ENCODE measurements at regions not wholly inside any gene's neighbourhood (a gene's known extent, or its start where the extent isn't known, plus 50 kb on each side); places are given as distances from the start of the nearest gene placed in this dataset.

DNA sequence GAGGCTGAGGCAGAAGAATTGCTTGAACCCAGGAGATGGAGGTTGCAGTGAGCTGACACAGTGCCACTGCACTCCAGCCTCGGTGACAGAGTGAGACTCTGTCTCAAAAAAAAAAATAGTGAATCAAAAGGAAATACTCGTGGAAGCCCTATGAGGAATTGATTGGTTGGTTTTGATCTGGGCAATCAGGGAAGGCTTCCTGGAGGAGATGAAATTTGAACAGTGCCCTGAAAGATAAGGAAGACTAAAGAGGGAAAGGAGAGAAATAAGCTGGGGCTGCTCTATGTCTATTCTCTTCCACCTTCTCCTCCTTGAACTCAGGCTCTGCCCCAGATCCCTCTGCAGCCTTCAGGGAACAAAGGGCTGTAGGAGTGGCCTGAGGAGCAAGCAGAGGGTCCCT lies 54.1 kb downstream of the IRF2BPL start:
- ATAC-seq (replicated peaks; ENCODE audit: extremely low read depth, poor library complexity, severe bottlenecking) (no peak), DNase-seq (ENCODE audit: low spot score in 2 of 2) (no peak)
- H3K27ac Mint-ChIP-seq (ENCODE audit: low read depth) = no peak overlapping the region
- no peaks in the 10 kb centered on the region for H3K36me3 Mint-ChIP-seq (ENCODE audit: insufficient read depth)
- H3K9me3 Mint-ChIP-seq = no peaks in the 10 kb centered on the region
- H3K27me3 Mint-ChIP-seq = no peaks in the 10 kb centered on the region
- peaks cover 13% of the 10 kb centered on the region for H3K4me1 Mint-ChIP-seq
- no peak overlapping the region for H3K4me3 Mint-ChIP-seq

DNA sequence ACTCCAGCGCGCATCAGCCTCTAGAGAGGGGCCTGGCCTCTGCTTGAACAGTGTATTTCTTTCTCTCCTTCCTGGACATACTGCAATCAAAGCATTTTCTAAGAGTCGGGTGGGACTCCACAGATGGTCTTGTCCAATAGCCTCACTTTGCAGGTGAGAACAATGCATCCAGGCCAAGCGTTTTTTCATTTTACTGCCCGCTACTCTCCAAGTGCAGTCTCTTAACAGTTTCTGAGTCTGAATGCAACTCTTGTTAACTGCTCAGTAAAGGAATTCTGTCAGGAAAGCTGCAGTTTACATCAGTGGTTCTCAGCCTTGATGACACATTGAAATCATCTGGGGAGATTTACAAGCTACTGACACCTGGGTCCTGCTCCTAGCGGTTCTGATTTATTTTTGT lies 57.0 kb downstream of the IRF2BPL start:
- no peak overlapping the region for H3K27ac Mint-ChIP-seq (ENCODE audit: low read depth)
- peaks cover 5% of the 10 kb centered on the region for H3K4me1 Mint-ChIP-seq
- H3K9me3 Mint-ChIP-seq = no peaks in the 10 kb centered on the region
- H3K4me3 Mint-ChIP-seq = no peak overlapping the region
- ATAC-seq (replicated peaks; ENCODE audit: extremely low read depth, poor library complexity, severe bottlenecking) (no peak), DNase-seq (ENCODE audit: low spot score in 2 of 2) (no peak)
- H3K36me3 Mint-ChIP-seq (ENCODE audit: insufficient read depth) = no peaks in the 10 kb centered on the region
- no peaks in the 10 kb centered on the region for H3K27me3 Mint-ChIP-seq

DNA sequence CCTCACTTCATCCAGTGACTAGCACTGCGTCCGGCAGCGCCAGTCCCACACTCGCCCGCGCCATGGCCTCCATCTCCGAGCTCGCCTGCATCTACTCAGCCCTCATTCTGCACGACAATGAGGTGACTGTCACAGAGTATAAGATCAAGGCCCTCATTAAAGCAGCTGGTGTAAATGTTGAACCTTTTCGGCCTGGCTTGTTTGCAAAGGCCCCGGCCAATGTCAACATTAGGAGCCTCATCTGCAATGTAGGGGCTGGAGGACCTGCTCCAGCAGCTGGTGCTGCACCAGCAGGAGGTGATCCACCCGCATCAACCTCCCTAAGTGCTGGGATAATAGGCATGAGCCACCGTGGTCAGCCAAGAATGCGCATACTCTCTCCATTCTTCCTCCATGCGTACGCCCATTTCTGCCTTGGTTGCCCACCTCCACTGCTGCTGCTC lies 59.9 kb downstream of the IRF2BPL start:
- Mint-ChIP-seq H3K27me3 (no peaks in the 10 kb centered on the region), H3K4me3 (no peak overlapping the region), H3K9me3 (no peaks in the 10 kb centered on the region), H3K36me3 (ENCODE audit: insufficient read depth) (no peaks in the 10 kb centered on the region), H3K27ac (ENCODE audit: low read depth) (no peak overlapping the region), H3K4me1 (peaks cover 20% of the 10 kb centered on the region)
- no peak for DNase-seq (ENCODE audit: low spot score in 2 of 2)
- ATAC-seq (replicated peaks; ENCODE audit: extremely low read depth, poor library complexity, severe bottlenecking) = no peak

DNA sequence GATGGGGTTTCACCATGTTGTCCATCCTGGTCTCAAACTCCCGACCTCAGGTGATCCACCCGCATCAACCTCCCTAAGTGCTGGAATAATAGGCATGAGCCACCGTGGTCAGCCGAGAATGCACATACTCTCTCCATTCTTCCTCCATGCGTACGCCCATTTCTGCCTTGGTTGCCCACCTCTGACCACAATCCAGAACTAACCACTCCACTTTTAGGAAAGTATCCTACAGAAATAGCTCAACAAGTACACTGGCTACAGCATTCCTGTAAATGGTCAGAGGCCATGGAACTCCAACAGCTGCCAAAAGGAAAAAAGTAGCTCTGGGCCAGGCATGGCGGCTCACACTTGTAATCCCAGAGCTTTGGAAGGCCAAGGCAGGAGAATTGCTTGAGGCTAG lies 60.7 kb downstream of the IRF2BPL start:
- H3K9me3 Mint-ChIP-seq = no peaks in the 10 kb centered on the region
- H3K4me1 Mint-ChIP-seq = peaks cover 29% of the 10 kb centered on the region
- ATAC-seq (replicated peaks; ENCODE audit: extremely low read depth, poor library complexity, severe bottlenecking) (no peak), DNase-seq (ENCODE audit: low spot score in 2 of 2) (no peak)
- H3K27ac Mint-ChIP-seq (ENCODE audit: low read depth) = no peak overlapping the region
- H3K4me3 Mint-ChIP-seq = no peak overlapping the region
- H3K27me3 Mint-ChIP-seq = no peaks in the 10 kb centered on the region
- no peaks in the 10 kb centered on the region for H3K36me3 Mint-ChIP-seq (ENCODE audit: insufficient read depth)

DNA sequence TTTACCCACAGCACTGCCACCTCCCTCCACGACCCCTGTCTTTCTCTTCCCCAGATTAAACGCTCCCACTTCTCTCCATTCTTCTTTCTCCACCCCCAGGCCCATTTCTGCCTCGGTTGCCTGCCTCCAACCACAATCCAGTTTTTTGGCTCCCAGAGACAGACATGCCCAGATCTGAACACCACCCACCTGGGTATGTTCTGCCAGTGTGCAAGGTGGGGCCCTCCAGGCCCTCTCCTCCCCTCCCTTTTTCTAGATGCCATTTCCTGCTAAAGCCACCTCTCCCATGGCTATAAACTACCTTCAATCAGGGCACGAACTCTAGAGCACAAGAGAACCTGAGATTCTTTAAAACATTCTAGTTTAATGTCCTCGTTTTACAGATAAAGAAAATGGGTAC lies 63.3 kb downstream of the IRF2BPL start:
- peak overlapping the region; percentile 36 for H3K4me3 Mint-ChIP-seq
- no peak for ATAC-seq (replicated peaks; ENCODE audit: extremely low read depth, poor library complexity, severe bottlenecking)
- peaks cover 8% of the 10 kb centered on the region for H3K36me3 Mint-ChIP-seq (ENCODE audit: insufficient read depth)
- H3K9me3 Mint-ChIP-seq = no peaks in the 10 kb centered on the region
- peaks cover 50% of the 10 kb centered on the region for H3K4me1 Mint-ChIP-seq
- no peaks in the 10 kb centered on the region for H3K27me3 Mint-ChIP-seq
- no peak for DNase-seq (ENCODE audit: low spot score in 2 of 2)
- peak overlapping the region; percentile 87 for H3K27ac Mint-ChIP-seq (ENCODE audit: low read depth)

DNA sequence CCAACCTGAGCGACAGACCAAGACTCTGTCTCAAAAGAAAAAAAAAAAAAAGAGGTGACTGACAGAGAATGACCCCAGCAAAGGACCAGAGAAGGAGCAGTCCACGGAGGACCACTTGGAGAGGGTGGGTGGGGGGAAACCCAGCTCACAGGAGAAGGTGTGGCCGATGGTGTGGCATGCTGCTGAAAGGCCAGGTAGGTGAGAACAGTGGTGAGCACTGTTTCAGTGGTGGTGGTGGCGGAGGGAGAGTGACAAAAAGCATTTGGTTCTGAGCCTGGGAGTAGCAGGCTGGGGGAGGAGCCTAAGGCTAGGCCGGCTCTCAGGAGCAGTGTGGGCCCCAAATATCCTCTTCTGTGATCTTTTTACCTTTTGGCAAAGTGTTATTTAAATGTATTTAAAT lies 63.8 kb downstream of the IRF2BPL start:
- no peak overlapping the region for H3K4me3 Mint-ChIP-seq
- peak overlapping the region; percentile 98 for H3K27ac Mint-ChIP-seq (ENCODE audit: low read depth)

DNA sequence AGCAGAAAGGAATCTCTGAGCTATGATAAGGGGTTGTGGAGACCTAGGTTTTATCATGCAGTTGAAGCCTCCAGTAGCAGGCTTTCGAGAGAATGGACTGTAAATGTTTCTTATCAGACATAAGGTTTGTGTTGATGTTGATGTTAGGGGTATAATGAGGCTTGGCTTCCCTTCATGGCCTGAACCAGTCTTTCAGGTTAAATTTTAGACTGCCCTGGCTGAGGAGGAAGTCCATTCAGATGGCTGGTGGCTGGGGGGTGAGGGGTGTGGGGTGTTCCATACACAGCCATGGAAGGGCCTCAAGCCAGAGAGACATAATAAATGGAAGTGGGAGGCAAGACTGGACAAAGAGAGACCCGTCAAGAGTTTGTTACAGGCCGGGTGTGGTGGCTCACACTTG lies 65.1 kb downstream of the IRF2BPL start:
- peak overlapping the region; percentile 71 for H3K4me3 Mint-ChIP-seq
- no peaks in the 10 kb centered on the region for H3K9me3 Mint-ChIP-seq
- no peak for DNase-seq (ENCODE audit: low spot score in 2 of 2)
- H3K27me3 Mint-ChIP-seq = no peaks in the 10 kb centered on the region
- no peak for ATAC-seq (replicated peaks; ENCODE audit: extremely low read depth, poor library complexity, severe bottlenecking)
- H3K27ac Mint-ChIP-seq (ENCODE audit: low read depth) = peak overlapping the region; percentile 98
- H3K36me3 Mint-ChIP-seq (ENCODE audit: insufficient read depth) = peaks cover 12% of the 10 kb centered on the region
- peaks cover 64% of the 10 kb centered on the region for H3K4me1 Mint-ChIP-seq

More for the DNA sequence above, 63.8 kb downstream of the IRF2BPL start:
- DNase-seq (ENCODE audit: low spot score in 2 of 2) (no peak), ATAC-seq (replicated peaks; ENCODE audit: extremely low read depth, poor library complexity, severe bottlenecking) (no peak)
- Mint-ChIP-seq H3K27me3 (no peaks in the 10 kb centered on the region), H3K36me3 (ENCODE audit: insufficient read depth) (peaks cover 12% of the 10 kb centered on the region), H3K9me3 (no peaks in the 10 kb centered on the region), H3K4me1 (peaks cover 54% of the 10 kb centered on the region)

DNA sequence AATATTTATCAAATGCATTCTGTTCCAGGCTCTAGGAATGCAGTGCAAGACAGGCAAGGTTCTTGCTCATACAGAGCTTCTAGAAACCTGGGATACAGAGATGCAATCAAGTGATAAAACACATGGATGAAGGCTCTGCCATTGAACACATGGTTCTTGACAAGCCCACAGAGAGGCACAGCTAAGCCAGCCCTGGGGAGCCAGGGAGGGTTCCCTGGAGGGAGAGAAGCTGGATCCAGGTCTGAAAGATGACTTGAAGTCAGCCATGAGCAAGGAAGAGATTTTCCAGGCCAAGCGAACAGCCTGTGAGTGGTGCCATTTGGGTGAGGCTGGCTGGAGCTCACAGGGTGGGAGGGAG lies 66.2 kb downstream of the IRF2BPL start:
- no peak for ATAC-seq (replicated peaks; ENCODE audit: extremely low read depth, poor library complexity, severe bottlenecking)

DNA sequence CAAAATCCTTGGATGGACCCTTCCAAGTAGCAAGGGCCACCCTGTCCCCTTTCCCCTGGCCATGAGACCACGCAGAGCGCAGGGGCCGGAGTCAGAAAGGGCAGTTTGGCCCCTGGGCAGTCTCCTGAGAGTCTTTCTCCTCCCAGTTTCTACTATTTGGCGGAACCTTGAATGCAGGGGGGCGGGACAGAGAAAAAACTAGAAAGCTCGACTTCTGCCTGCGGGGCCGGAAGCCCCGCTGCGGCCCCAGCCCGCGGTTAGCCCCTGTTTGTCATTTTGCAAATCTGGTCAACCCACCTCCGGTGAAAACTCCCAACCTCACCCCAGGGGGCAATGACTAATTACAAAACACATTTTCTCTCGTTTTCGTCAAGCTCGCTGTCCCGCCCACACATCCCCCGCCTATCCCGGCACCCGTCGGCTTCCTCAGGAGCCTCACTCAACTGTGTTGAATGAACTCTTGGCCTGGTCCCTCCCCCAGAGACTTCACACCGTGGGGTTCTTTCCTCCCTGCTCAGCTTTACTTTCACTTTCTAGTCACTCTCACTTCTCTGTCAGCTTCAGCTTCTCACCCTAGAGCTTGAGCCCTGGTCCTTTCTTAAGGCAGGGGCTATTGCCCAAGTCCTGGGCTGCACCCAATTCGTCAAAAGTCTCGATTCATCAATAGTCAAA lies 66.7 kb downstream of the IRF2BPL start:
- peak overlapping the region; percentile 71 for H3K4me3 Mint-ChIP-seq
- ATAC-seq (replicated peaks; ENCODE audit: extremely low read depth, poor library complexity, severe bottlenecking) (peak; percentile 97), DNase-seq (ENCODE audit: low spot score in 2 of 2) (peak; percentile 84 to 98)
- H3K27me3 Mint-ChIP-seq = no peaks in the 10 kb centered on the region
- no peaks in the 10 kb centered on the region for H3K9me3 Mint-ChIP-seq
- H3K27ac Mint-ChIP-seq (ENCODE audit: low read depth) = peak overlapping the region; percentile 98
- peaks cover 80% of the 10 kb centered on the region for H3K4me1 Mint-ChIP-seq
- peaks cover 12% of the 10 kb centered on the region for H3K36me3 Mint-ChIP-seq (ENCODE audit: insufficient read depth)

More for the DNA sequence above, 66.2 kb downstream of the IRF2BPL start:
- H3K27ac Mint-ChIP-seq (ENCODE audit: low read depth) = peak overlapping the region; percentile 98
- no peaks in the 10 kb centered on the region for H3K9me3 Mint-ChIP-seq
- peak overlapping the region; percentile 71 for H3K4me3 Mint-ChIP-seq
- H3K27me3 Mint-ChIP-seq = no peaks in the 10 kb centered on the region
- DNase-seq (ENCODE audit: low spot score in 2 of 2) = no peak
- H3K36me3 Mint-ChIP-seq (ENCODE audit: insufficient read depth) = peaks cover 12% of the 10 kb centered on the region
- H3K4me1 Mint-ChIP-seq = peaks cover 75% of the 10 kb centered on the region

DNA sequence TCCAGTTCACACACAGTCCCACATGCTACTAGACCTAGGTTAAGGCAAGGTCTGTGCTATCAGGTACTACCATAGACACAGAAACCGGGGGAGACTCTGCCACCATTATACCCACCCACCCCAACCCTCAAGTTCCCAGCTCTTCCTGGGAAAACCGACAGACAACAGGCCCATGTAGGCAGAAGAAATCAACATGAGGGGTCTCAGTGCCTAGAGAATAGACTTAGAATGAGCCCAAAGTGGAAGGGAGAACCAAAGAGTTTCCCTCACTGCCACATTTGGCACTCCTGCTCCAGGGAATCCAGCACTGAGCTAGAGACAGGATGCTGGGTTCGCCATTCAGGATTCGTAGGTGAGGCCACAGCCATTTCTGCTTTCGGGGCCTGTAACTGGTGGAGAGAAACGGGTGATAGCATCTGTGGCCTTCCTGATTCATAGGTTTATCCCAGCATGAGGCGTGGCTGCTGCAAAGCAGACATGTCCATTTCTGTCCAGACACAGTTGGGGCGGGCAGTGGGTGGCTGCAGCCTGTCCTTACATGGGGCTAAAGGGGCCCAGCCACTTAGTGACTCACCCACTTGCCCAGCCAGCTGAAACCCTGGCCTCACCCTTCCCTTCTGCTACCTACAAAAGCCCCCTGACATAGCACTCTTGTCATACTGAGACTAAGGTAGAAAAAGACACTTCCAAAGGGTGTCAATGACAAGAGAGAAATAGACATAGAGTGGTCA lies 69.4 kb downstream of the IRF2BPL start:
- Mint-ChIP-seq H3K36me3 (ENCODE audit: insufficient read depth) (peaks cover 22% of the 10 kb centered on the region), H3K27ac (ENCODE audit: low read depth) (peak overlapping the region; percentile 98), H3K4me3 (no peak overlapping the region), H3K9me3 (no peaks in the 10 kb centered on the region), H3K27me3 (no peaks in the 10 kb centered on the region), H3K4me1 (peaks cover 79% of the 10 kb centered on the region)
- no peak for ATAC-seq (replicated peaks; ENCODE audit: extremely low read depth, poor library complexity, severe bottlenecking)
- DNase-seq (ENCODE audit: low spot score in 2 of 2) = no peak

DNA sequence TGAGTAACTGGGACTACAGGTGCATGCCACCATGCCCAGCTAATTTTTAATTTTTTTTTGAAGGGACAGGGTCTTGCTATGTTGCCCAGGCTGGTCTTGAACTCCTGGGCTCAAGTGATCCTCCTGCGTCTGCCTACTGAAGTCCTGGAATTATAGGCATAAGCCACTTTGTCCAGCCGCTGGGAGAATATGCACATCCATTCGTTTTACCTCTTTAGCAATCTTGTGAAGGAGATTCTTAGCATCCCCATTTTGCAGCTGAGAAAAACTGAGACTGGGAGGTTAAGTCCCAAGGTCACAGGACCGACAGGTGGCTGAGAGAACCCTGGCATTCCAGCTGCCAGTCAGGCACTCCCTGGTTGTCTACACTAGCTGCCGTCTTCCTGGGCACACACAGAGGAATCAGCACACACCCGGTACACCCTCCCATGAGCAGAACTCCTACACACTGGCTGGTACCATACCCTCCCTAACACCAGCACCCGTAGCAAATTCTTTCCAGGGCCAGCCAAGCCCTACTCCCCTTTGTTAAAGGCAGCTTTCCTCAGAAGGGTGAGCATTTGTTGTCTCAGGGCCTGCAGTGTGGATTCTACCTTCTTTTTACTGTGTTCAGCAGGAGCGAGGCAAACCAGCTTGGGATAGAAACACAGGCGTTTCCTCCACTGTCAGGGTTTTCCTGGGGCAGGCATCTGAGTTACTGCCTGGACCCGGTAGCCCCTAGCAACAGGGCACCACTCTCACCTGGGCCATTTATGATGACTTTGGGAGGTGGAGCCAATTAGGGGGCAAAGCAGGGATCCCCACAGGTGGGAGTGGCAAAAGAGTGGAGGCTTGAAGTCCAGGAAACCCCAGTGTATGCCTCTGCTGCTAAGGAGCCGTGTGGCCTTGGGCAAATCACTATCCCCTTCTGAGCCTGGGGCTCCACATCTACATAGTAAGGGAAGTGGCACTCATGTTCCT lies 70.2 kb downstream of the IRF2BPL start:
- no peaks in the 10 kb centered on the region for H3K9me3 Mint-ChIP-seq
- H3K27ac Mint-ChIP-seq (ENCODE audit: low read depth) = peak overlapping the region; percentile 98
- peaks cover 22% of the 10 kb centered on the region for H3K36me3 Mint-ChIP-seq (ENCODE audit: insufficient read depth)
- H3K4me1 Mint-ChIP-seq = peaks cover 75% of the 10 kb centered on the region
- DNase-seq (ENCODE audit: low spot score in 2 of 2) = no peak
- no peak for ATAC-seq (replicated peaks; ENCODE audit: extremely low read depth, poor library complexity, severe bottlenecking)
- H3K4me3 Mint-ChIP-seq = peak overlapping the region; percentile 82
- H3K27me3 Mint-ChIP-seq = no peaks in the 10 kb centered on the region

DNA sequence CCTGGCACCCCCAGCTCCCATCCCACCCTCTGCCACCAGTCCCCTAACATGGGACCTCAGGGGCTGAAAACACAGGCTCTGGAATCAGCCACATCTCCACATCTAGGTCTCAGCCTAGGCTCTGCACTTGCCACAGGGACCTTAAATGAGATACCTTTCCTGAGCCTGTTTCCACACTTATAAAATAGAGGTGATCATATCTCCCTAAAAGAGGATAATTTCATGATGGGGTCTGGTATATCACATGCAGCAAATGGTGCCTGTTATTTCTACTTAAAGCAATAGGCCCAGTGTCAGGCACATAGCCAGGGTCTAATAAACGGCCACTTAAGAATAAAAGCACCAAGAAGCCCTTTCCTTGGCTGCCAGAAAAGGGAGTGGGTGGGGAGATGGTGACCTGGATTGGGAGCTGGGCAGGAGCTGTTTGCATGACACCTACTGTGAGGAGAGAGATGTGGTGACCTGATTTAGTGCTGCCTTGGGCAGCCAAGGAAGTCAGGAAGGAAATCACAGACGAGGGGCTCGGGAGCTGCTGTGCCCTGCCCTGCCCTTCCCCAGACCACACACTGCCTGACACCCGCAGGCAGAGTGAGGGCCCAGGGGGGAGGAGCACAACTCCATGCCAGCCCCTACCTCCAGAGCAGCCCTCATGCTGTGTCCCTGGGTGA lies 71.2 kb downstream of the IRF2BPL start:
- no peaks in the 10 kb centered on the region for H3K9me3 Mint-ChIP-seq

More for the DNA sequence above, 71.2 kb downstream of the IRF2BPL start:
- H3K27ac Mint-ChIP-seq (ENCODE audit: low read depth) = peak overlapping the region; percentile 98
- peak overlapping the region; percentile 82 for H3K4me3 Mint-ChIP-seq
- H3K36me3 Mint-ChIP-seq (ENCODE audit: insufficient read depth) = peaks cover 22% of the 10 kb centered on the region
- peaks cover 66% of the 10 kb centered on the region for H3K4me1 Mint-ChIP-seq
- H3K27me3 Mint-ChIP-seq = no peaks in the 10 kb centered on the region
- DNase-seq (ENCODE audit: low spot score in 2 of 2) = no peak
- no peak for ATAC-seq (replicated peaks; ENCODE audit: extremely low read depth, poor library complexity, severe bottlenecking)

All from central memory CD8-positive, alpha-beta T cell (primary cell).